ENCODE measurements at regions not wholly inside any gene's neighbourhood (a gene's known extent, or its start where the extent isn't known, plus 50 kb on each side); places are given as distances from the start of the nearest gene placed in this dataset.
"Not testable (repeated sequence)": the region's sequence is repeated elsewhere in the genome, so short reads cannot be mapped to it uniquely, and the experiment has no call there.

DNA sequence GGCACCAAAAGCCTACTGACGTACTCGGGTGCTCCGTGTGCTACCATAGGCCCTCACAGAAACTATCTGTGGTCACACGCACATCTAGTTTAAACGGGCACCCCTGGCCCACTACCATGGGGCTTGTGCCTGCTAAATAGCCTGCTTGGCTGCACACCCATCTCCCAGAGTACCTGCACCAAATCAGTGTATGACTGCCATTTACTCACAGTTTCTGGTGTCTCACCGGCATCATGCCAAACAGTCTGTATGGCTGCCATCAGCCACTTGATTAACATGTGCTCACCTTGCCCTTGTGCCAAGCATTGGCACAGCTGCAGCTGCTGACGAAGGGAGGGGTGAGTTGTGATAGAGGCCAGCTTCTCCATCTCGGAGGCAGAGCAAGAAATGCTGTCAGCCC is 232.7 kb downstream of the IGSF11 start:
- in situ Hi-C loops (cut with HindIII; ENCODE audit: low sequenced_read_pairs), result no loop called here

DNA sequence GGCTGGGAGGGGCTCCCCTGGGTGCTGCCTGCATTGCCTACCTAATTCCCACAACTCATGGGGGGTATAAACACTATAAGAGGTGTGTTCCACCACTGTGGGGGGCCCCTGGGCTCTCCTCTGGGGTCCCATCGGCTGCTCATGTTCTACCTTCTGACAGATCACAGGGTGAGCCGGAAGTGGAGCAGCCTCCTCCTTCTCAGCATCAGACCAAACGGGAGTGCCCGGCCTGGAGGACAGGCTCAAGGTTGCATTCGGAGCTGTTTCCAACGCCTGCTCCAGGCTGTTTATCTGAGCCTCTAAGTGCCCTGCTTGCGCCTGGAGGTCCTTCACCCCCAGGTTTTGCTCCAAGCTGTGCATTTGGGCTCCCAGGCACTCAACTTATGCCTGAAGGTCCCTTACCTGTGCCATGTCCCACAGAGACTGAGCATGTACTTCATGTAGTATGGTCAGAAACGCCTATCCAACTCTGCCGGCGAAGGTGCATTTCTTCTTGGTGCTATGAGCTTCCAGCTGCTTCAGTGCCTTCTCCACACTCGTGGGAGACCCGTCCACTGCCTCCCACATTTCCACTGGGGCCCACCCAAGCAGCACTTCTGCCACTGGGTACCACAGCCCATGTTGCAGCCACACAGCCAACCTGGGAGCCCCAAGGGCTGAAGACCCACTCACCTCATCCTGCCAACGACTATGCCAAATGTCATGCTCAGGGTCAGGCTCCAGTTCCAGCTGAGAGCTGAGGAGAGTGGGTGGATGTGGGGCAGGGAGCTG is 232.1 kb downstream of the IGSF11 start:
- in situ Hi-C loops (cut with HindIII; ENCODE audit: low sequenced_read_pairs), result no loop called here

DNA sequence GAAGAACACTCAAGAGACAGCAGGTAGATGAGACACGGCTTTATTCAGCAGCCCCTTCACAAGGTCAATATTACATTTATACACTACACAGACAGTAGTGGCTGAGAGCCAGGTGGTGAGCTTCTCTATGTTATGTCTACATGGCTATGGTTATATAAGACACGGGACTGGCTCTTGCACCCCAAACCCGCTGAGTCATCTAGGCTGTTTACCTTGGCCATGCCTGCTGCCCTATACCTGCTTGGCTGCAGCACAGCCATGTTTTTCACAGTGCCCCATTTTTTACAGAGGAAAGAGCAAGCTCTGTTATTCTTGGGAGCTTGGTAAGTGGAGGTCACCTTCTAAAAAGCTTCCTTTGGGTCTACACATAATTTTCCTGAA is 231.6 kb downstream of the IGSF11 start:
- in situ Hi-C loops (cut with HindIII; ENCODE audit: low sequenced_read_pairs), result no loop called here

DNA sequence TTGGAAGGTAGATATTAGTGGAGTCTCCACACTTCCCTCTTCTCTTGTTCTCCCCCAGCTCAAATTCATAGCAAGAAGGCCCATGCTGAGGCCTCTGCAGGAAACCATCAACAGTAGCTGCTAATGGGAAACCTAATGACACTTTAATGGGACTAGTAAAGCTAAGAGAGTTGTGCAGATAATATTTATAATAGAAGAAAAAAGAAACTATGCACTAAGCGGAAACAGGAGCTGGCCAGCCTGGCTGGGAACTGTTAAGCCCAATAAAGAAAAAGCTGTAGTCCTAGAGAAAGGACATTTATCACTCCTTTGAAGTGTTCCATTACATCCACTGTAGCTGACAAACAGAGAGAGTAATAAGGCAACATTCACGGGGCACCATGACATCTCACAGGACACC is 229.6 kb downstream of the IGSF11 start:
- in situ Hi-C loops (cut with HindIII; ENCODE audit: low sequenced_read_pairs), result no loop called here

DNA sequence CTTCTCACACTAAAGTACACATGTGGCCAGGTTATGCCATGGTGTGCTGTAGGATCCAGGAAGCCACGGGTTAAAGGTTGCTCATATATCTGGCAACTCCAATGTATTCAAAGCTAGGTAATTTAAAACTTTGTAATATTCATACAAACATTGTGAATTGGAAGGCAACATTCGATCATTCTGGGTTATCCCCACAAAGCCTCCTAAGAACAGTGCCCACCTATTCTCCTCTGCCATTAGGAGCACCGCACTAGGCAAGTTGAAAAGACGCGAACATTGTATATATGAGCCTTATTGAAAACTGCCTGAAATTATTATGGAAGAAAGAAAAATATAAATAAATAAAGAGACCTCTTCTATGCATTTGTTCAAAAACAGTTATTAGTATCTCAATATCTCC is 228.2 kb downstream of the IGSF11 start:
- in situ Hi-C loops (cut with HindIII; ENCODE audit: low sequenced_read_pairs), result no loop called here

DNA sequence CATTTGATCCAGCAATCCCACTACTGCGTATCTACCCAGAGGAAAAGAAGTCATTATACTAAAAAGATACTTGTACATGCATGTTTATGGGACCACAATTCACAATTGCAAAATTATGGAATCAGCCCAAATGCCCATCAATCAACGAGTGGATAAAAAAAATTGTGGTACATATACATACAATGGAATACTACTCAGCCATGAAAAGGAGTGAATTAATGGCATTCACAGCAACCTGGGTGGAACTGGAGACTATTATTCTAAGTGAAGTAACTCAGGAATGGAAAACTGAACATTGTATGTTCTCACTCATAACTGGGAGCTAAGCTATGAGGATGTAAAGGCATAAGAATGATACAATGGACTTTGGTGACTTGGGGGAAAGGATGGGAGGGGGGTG is 227.3 kb downstream of the IGSF11 start:
- in situ Hi-C loops (cut with HindIII; ENCODE audit: low sequenced_read_pairs), result not testable (repeated sequence)

DNA sequence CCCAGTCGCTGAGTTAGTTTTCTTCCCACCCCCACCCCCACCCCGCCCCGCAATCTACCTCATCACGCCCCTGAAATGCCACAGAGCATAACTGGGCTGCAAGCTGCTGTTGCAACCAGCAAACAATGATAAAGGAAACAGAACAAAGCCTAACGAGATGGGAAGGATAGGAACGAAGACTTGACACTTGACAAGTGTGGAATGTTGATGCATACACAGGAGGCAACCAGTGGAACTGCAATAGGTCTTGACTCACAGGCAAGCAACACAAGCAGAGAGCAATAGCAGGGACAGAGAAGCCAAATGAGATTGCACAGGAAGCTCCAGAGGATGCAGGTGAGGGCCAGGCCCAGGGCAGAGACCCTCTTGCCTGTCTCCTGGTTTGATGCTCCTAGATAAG is 225.9 kb downstream of the IGSF11 start:
- in situ Hi-C loops (cut with HindIII; ENCODE audit: low sequenced_read_pairs), result no loop called here

DNA sequence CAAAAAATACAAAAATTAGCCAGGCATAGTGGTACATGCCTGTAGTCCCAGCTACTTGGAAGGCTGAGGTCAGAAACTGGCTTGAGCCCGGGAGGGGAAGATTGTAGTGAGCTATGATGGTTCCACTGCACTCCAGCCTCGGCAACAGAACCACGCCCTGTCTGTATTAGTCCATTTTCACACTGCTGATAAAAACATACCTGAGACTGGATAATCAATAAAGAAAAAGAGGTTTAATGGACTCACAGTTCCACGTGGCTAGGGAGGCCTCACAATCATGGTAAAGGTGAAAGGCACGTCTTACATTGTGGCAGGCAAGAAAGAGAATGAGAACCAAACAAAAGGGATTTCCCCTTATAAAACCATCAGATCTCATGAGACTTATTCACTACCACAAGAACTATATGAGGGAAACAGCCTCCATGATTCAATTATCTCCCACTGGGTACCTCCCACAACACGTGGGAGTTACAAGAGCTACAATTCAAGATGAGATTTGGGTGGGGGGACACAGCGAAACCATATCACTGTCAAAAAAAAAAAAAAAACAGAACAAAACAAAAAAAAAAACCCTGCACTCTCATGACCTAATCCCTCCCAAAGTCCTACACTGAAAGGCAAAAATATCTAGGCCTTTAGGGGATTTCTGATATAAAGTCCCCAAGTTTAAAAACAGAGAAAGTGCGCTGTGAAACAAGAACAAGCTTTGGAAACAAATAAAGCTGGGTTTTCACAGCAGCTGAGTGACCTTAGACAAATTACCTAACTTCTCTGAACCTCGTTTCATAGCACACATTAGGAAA is 224.7 kb downstream of the IGSF11 start:
- in situ Hi-C loops (cut with HindIII; ENCODE audit: low sequenced_read_pairs), result no loop called here

DNA sequence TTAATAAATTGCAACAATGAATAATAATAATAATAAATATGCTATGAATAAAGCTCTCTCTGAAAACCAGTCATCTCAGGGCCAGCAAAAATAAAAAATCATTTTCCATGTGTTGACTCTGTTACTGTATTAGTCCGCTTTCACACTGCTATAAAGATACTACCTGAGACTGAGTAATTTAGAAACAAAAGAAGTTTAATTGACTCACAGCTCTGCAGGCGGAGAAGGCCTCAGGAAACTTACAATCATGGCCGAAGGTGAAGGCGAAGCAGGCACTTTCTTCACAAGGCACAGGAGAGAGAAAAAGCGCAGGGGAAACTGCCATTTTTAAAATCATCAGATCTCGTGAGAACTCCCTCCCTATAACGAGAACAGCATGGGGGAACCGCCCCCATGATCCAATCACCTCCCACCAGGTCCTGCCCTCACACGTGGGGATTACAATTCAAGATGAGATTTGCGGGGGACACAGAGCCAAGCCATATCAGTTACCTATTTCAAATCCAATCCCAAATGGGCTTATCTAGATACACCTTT is 224.1 kb downstream of the IGSF11 start:
- in situ Hi-C loops (cut with HindIII; ENCODE audit: low sequenced_read_pairs), result no loop called here

DNA sequence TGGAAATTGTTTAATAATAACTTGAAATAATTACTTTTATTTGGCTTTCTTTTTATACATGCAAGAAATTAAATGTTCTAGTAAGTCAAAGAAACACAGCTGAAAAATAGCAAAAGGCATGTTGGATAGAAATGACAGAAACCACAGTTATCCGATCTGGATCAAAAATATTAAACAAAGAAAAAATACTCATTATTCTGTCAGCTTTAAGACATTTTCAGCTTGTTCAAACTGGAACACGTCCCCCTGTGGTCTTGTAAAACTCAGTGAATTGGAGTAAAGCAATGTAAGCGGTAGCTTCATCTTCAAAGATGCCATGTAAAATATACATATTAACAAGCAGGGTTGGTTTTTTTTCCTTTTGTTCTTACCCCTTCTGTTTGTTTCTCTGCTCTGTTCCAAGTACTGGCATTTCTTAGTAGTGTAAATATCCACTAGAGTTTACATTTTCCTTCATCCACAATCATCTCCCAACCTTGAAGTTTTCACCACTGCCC is 223.4 kb downstream of the IGSF11 start:
- in situ Hi-C loops (cut with HindIII; ENCODE audit: low sequenced_read_pairs), result no loop called here

DNA sequence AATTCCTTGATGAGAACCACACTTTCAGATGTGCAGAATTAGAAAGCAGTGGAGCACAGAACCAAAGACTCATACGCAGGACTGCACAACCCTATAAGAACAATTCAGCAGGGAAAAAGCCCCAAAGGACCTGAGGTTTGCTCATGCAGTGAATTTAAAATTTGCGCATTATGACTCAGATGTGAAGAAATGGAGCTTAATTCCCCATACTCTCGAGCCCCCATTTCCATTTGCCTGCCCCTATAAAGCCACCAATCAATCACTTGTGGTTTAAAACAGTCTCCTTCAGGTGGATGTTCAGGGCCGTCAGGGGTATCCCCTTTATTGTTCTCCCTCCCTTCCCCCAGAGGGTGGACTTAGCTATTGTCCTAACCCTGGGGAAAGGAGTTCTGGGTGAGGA is 221.2 kb downstream of the IGSF11 start:
- in situ Hi-C loops (cut with HindIII; ENCODE audit: low sequenced_read_pairs), result no loop called here

DNA sequence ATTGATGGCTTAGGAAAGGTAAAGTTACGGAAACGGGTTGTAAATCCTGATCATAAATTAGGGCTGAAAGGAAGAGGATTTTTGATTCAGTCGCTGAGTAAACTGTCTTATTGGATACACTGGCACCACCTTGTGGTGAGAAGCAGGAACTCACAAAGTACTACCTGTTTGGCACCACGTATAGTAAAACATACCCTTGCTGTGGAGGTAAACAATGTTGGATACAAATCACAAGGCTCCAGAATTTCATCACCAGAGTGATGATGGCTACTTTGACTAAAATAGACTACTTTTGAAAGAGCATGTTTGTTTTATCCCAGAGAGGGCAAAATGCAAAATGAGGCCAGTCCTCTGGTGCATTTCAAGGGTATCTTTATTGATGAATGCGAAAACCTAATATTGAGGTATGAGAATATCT is 216.9 kb downstream of the IGSF11 start:
- in situ Hi-C loops (cut with HindIII; ENCODE audit: low sequenced_read_pairs), result no loop called here

DNA sequence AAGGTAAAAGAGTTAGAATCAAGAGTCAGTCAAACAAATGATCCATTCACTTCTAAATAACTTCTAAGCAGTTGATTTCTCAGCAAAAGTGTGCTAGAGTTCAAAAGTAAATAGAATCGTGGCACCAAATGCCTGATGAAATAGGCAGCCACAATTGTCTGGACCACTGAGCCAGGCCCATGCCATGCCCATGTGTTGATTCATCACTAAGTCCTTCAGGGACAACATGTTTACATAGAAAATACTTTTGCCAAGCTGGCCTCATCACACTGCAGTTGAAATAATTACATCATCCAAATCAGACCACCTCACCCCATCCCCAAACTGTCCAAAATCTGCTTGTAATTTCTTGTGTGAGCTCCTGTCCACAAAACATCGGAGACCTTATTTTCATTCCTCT is 216.3 kb downstream of the IGSF11 start:
- in situ Hi-C loops (cut with HindIII; ENCODE audit: low sequenced_read_pairs), result no loop called here

DNA sequence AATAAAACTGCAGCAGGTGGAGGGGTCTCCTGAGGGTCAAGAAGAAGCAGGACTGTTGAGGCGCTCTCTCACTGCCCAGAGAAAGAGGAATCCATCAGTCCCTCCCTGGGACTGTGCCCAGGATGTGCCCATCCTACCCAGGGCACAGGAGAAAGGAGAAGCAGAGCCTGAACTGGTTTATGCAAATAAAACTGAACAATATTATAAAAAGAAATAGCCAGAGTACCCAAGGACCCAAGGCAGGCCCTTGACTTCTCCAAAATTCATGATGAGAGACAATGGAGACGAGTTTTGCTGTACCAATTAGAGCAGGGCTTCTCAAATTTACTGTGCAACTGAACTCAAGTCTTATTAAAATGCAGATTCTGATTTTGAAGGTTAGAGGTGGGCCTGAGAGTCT is 211.0 kb downstream of the IGSF11 start:
- in situ Hi-C loops (cut with HindIII; ENCODE audit: low sequenced_read_pairs), result no loop called here

DNA sequence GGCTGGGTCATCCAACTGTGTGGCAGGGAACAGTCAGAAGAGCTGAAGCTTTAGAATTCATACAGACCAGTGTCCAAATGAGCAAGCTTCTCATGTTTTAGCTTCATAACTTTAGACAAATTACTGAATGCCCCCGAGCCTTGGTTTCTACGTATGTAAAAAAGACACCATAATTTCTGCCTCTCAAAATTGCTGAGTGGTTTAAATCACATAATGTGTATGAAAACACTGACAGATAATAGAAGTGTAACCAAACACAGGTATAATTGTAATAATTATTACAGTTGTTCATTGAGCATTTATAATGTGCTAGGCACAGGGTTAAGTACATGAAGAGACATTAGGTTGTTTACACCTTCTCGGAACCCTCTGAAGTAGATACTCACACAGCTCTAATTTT is 207.2 kb downstream of the IGSF11 start:
- in situ Hi-C loops (cut with HindIII; ENCODE audit: low sequenced_read_pairs), result no loop called here

DNA sequence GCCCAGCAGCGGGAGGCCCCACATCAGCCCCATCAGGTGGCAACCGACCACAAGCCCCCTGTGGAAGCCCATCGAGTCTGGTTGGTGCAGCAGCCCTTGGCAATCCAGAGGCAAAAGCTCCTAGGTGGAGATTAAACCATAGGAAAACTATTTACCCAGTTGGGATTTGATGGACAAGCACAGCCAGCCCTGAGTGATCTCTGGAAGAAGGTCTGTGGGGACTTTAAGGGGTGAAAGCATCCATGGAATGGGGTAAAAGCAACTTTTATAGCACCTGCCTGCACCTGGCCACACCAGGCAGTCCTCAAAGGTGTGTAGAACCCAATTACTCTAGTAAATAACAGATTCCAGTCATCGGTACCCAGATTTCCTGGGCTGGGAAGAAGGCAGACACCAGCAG is 206.3 kb downstream of the IGSF11 start:
- in situ Hi-C loops (cut with HindIII; ENCODE audit: low sequenced_read_pairs), result no loop called here

DNA sequence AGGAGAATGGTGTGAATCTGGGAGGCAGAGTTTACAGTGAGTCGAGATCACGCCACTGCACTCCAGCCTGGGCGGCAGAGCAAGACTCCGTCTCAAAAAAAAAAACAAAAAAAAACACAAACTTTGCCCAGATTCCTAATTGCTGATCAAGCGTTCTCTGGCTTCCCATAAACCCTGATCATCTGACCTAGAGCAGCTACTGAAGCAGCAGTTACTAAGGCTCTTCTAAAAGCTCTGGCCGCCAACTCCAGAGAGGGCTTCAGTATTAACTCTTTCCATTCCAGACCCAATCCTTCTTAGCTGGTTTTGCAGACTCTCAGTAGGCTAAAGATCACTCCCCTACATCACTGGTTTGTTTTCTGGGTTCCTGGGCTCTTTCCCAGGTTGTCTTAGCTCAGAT is 201.6 kb downstream of the IGSF11 start:
- in situ Hi-C loops (cut with HindIII; ENCODE audit: low sequenced_read_pairs), result no loop called here

DNA sequence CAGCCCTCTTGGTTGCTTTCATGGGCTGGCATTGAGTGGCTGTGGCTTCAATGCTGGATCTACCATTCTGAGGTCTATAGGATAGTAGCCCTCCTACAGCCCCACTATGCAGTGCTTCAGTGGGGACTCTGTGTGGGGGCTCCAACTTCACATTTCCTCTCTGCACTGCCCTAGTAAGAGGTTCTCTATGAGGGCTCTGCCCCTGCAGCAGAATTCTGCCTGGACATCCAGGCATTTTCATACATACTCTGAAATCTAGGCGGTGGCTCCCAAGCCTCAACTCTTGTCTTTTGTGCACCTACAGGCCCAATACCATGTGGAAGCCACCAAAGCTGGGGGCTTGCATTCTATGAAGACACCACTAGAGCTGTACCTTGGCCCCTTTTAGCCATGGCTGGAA is 195.8 kb downstream of the IGSF11 start:
- in situ Hi-C loops (cut with HindIII; ENCODE audit: low sequenced_read_pairs), result no loop called here

DNA sequence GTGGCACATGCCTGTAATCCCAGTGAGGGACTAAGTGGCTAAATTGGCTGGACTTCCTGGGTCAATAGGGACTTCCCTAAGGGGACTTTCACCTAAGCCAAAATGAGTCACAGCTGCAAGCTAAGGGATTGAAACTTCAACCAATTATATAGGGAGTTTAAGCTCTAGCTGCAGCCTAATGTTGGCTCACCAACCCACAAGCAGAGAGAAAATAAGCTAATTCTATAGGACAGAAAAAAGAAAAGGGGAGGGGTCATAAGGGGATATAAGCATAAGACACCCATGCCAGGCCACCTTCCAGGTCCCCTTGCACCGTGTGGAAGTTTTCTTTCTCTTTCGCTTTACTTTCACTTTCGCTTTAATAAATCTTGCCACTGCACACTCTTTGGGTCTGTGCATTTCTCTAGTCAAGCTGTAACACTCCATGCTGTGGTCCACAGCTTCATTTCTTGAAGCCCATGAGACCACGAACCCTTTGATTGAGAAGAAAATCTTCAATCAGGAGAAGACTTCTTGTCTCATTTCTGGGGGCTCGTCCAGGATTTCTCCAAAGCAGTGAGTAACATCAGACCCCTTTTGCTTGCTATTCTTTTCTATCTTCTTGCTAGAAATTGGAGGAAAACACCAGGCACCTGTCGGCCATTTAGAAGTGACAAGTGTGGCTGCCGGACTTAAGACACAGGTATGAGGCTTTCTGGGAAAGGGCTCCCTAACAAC is 192.3 kb downstream of the IGSF11 start:
- in situ Hi-C loops (cut with HindIII; ENCODE audit: low sequenced_read_pairs), result no loop called here

DNA sequence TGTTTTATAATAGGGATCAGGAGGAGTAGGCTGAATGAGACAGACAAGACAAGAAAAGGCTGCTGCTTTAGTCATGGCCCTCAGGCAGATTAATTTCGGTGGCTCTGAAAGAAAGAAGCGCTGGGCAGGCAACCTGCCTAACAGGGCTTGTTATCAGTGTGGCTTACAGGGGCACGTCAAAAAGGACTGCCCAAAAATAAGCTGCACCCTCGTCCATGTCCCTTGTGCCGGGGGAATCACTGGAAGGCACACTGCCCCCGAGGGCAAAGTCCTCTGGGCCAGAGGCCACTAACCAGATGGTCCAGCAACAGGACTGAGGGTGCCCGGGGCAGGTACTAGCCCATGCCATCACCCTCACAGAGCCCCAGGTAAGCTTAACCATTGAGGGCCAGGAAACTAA is 188.5 kb downstream of the IGSF11 start:
- in situ Hi-C loops (cut with HindIII; ENCODE audit: low sequenced_read_pairs), result no loop called here
